GM21529 (cell line): ENCODE measurements at regions not wholly inside any gene's neighbourhood (a gene's known extent, or its start where the extent isn't known, plus 50 kb on each side); places are given as distances from the start of the nearest gene placed in this dataset.

Source experiments
- ATAC-seq: cut with Tn5 transposase; IDR thresholded peaks from one replicate; pipeline ENCODE4 v1.9.1; 2021; ENCODE audit not compliant: unreplicated experiment

GRCh38 chr6:6834356-6835222 lies 246.1 kb downstream of the LY86 start:
- ATAC-seq: no peak

GRCh38 chr6:6835223-6835503 lies 246.6 kb downstream of the LY86 start:
- no peak for ATAC-seq

DNA sequence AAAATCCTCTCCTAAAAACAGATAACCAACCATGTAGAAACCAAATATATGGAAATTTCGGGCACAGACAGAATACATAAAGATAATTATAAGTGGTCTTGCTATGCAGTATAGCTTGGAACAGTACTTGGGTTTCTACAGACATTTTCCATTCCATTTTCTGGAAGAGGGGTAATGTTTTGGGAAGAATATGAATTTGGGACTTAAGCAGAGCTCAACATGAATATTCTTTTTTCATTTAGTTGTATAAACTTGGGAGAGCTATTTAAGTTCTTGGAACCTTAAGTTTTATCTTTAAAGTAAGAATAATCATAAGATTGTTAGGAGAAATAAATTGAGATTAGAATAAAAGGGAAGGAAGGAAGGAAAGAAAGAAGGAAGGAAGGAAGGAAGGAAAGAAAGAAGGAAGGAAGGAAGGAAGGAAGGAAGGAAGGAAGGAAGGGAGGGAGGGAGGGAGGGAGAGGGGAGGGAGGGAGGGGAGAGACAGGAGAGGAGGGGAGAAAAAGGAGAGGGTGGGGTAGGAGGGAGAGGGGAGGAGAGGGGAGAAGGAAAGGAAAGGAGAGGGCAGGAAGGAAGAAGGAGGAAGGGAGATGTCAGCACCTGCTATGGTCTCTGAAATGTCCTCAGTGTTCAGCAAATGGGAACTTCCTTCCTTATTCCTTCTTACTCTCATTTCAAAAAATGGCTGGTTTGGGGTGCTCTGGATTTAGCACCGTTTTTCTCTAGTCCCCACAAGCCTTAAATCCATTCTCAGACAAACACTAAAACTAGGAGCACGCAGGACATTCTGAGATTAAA lies 248.3 kb downstream of the LY86 start:
- no peak for ATAC-seq

GRCh38 chr6:6837541-6838080 lies 249.1 kb downstream of the LY86 start:
- no peak for ATAC-seq

DNA sequence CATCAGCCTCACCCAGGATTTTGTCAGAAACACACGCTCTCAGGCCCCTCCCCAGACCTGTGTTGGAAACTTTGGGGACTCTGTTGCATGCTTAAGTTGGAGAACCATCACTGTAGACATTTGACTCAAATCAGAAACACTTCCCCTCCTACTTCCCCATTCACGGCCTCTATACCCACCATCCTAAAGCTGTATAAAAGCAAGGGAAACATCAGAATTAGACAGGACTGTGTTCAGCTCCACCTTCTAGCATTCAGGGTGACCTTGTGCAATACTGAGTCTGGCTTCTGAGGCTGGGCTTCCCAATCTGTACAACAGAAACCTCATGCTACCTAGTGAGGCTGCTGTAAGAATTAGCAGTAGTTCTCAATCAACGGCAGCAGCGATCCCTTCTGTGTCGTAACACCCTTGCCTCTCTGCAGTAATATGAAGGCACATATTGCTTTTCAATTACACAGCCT lies 252.3 kb downstream of the LY86 start:
- ATAC-seq: peak; percentile 97

DNA sequence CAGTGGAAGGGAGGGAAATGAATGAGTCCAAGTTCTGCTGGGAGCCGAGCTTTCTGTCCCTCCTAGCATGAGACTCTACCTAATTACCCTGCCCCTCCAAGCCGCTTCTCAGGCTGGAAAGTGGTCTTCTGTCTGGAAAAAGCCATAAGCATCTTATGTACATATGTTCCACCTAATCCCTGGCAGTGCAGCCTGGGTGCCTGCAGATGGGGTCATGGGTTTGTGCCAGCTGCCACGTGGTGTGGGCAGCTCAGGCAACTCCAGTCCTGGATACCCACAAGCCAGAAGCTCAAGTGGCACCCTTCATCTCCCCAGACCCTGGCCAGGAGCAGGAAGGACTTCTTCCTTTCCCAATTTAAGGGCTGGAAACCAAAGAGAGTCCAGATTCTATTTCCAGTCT lies 253.1 kb downstream of the LY86 start:
- ATAC-seq: no peak

DNA sequence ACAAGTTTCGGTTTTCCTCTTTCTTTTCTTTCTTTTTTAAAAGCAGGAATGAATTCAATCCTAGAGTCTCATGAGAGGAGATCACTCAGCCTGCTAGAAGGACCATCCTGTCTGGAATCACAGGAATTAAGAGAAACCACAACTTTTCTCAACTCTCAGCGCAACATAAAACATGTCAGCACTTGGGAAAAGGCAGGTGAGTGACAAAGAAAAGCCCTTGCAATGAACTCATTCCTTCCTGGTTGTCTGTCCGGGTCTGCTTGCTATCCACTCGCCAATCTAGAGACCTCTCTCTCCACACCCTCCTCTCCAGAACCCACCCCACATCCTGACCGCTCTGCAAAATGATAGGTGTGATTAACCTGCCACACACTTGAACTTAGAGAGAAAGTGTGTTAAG lies 253.8 kb downstream of the LY86 start:
- ATAC-seq: no peak

- ATAC-seq: no peak
Measured at GRCh38 chr6:6843057-6843627, 254.6 kb downstream of the LY86 start.

- ATAC-seq: no peak
Measured at GRCh38 chr6:6843777-6844176, 255.3 kb downstream of the LY86 start.

- ATAC-seq: no peak
Measured at GRCh38 chr6:6844530-6844929, 256.0 kb downstream of the LY86 start.

DNA sequence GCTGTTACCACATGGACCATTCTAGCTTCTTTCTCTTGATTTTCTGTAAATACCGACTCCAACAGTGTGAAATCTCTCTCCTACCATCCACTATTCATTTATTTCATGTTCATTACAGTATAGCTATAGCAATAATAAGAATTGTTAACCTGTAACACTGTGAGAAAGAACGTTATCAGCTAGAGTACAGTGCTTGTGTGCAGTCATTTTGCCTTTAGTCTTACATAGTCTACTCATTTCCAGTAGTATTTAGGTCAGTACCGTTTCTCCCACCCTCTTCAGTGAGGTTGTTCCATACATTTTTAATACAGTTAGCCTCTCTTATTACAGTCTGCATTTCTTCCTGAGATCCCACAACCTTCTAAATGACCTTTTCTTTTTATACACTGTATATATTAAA lies 257.1 kb downstream of the LY86 start:
- ATAC-seq: no peak

DNA sequence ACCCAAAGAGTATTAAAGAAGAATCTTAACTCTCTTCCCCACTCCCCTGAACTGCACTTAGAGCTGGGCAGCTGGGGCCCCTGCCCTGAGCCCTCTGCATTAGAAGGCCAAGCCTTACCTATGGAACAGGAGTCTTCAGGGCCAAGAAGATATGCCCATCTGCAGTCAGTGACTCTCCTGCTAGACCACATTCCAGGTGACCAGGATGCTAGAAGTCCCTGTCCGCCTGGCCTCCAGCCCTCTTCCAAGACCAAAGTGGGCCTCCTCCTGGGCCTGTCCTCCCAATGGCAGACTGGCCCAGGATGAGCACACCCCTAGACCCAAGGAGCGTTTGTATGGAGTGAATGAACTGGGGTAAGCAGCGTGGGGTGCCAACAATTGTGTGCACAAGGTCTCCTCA lies 259.1 kb downstream of the LY86 start:
- no peak for ATAC-seq

DNA sequence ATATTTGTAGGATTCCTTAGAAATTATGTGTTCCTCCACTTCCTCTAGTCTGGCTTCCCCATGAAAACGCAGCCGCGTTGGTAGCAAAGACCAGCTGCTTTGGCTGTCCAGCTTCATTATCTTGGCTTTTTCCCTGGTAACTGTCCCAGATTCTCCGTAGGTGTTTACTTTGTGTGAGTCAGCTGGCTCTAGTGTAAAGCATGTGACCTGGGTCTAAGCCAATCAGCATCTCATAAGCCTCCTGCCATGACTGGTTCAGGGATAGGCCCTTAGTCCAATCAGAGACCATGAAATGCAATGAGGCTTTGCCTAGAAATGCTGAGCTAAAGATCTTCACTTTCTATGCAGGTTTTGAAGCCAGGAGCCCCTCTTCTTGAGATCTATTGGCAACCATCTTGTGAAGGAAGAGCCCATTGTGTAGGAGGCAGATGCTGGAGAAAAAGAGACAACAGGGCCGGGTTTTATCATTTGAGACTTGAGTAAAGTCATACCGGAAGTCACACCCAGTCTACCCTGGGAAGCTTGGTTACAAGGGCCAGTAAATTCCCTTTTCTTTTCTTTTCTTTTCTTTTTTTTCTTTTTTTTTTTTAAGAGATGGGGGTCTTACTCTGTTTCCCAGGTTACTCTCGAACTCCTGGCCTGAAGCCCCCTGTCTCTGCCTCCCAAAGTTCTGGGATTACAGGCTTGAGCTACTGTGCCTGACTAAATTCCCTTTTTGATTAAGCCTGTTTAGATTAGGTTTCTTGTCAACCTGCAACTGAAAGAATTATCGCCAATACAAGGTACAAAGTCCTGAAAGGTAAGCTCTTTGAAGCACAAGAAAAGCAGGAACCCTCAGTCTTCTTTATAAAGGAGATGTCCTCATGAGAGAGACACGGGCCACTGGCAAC lies 256.5 kb upstream of the RREB1 start:
- no peak for ATAC-seq

- ATAC-seq: no peak
Measured at GRCh38 chr6:6851949-6852261, 255.9 kb upstream of the RREB1 start.

- peak; percentile 81 for ATAC-seq
Measured at GRCh38 chr6:6856538-6857523, 250.9 kb upstream of the RREB1 start.

GRCh38 chr6:6857528-6857927 lies 250.2 kb upstream of the RREB1 start:
- no peak for ATAC-seq

- no peak for ATAC-seq
Measured at GRCh38 chr6:6858533-6858982, 249.2 kb upstream of the RREB1 start.

DNA sequence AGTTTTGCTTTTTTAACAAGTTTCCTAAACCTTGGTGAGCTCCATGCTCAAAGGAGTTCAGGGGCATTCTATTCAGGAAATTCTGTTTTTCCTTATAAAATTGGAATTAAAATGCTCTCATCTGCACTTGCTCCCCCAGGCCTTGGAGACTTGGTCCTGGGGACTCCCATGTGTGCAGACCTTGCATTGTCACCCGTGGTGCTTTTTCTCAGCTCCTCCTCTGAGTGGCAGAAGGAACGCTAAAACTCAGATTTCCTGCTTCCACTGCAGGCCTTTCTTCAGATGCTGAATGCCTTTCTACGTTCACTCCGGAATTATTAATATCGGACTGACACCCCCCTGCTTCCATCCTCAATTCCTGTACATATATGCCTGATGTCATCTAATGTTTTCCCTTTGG lies 248.7 kb upstream of the RREB1 start:
- no peak for ATAC-seq

DNA sequence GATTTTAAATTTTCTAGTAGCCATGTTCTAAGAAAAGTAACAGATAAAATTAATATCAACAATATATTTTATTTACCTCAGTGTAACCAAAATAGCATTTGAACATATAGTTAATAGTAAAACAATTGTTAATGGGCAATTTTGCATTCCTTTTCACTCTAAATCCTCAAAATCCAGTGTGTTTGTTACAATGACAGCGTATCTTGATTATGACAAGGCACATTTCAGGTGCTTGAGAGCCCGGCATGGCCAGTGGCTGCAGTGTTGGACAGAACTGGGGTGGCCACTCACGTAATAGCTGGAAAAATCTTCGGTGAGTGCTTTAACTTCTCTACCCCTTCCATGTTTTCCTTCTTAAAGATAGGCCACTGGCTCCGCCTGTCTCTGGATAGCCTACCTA lies 248.0 kb upstream of the RREB1 start:
- ATAC-seq: no peak

DNA sequence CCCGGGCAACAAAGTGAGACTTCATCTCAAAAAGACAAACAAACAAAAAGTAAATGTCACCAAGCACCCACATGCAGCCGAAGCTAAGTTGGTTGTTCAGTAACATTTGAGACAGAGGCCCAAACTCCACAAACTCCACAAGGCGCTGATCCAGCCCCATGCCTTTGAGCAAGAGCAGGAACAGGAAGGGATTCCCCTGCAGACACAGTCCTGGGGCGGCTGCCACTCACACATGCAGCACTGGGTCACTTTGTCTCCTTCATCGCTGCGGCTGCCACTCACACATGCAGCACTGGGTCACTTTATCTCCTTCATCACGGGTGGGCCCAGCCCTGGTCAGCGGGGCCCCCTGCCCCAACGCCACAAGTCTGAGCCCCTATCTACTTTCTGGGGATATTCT lies 246.9 kb upstream of the RREB1 start:
- ATAC-seq: no peak
